ENCODE measurements at regions not wholly inside any gene's neighbourhood (a gene's known extent, or its start where the extent isn't known, plus 50 kb on each side); places are given as distances from the start of the nearest gene placed in this dataset.

GRCh38 chr17:77002103-77003045 is 134.2 kb downstream of the MGAT5B start (continued):
- peak; percentile 74 for TF ChIP-seq PRDM10 (tag by site-specific recombination; IDR thresholded peaks at IDR 0.05)
- no peak for TF ChIP-seq ZBTB20 (tag by site-specific recombination; IDR thresholded peaks at IDR 0.05)
- TF ChIP-seq ZNF561 (tag by site-specific recombination; IDR thresholded peaks at IDR 0.05; ENCODE audit: borderline replicate concordance) = no peak
- TF ChIP-seq ZNF292 (tag by site-specific recombination; IDR thresholded peaks at IDR 0.05; ENCODE audit: borderline replicate concordance, low read depth) = no peak
- no peak for TF ChIP-seq KLF16 (tag by site-specific recombination; IDR thresholded peaks at IDR 0.05)
- TF ChIP-seq ZNF623 (tag by site-specific recombination; IDR thresholded peaks at IDR 0.05) = no peak
- TF ChIP-seq ZNF629 (tag by site-specific recombination; IDR thresholded peaks at IDR 0.05) = peak; percentile 64; the same call in 1 of the 2 replicates
- peak; percentile 66; the same call in 1 of the 2 replicates for TF ChIP-seq ZBTB48 (tag by site-specific recombination; IDR thresholded peaks at IDR 0.05)
- no peak for TF ChIP-seq ZNF580 (tag by site-specific recombination; IDR thresholded peaks at IDR 0.05)
- no peak for TF ChIP-seq ZNF133 (tag by site-specific recombination; IDR thresholded peaks at IDR 0.05)
- no peak for TF ChIP-seq REPIN1 (tag by site-specific recombination; IDR thresholded peaks at IDR 0.05; ENCODE audit: low read depth)
- no peak for TF ChIP-seq ZBTB1 (tag by site-specific recombination; IDR thresholded peaks at IDR 0.05)
- peak; percentile 99 for TF ChIP-seq ZNF24 (tag by site-specific recombination; IDR thresholded peaks at IDR 0.05)
- no peak for TF ChIP-seq ZBTB17 (tag by site-specific recombination; IDR thresholded peaks at IDR 0.05)
- no peak for TF ChIP-seq ZNF354C (tag by site-specific recombination; IDR thresholded peaks at IDR 0.05; ENCODE audit: borderline replicate concordance, low read depth)
- TF ChIP-seq ZNF501 (tag by site-specific recombination; IDR thresholded peaks at IDR 0.05) = no peak
- TF ChIP-seq ZNF302 (tag by site-specific recombination; IDR thresholded peaks at IDR 0.05; ENCODE audit: low read depth) = no peak
- no peak for TF ChIP-seq ZFP37 (tag by site-specific recombination; IDR thresholded peaks at IDR 0.05)
- no peak for TF ChIP-seq ZNF394 (tag by site-specific recombination; IDR thresholded peaks at IDR 0.05; ENCODE audit: borderline replicate concordance)
- no peak for TF ChIP-seq ZNF202 (tag by site-specific recombination; IDR thresholded peaks at IDR 0.05; ENCODE audit: borderline replicate concordance)
- no peak for TF ChIP-seq TSHZ1 (tag by site-specific recombination; IDR thresholded peaks at IDR 0.05; ENCODE audit: borderline replicate concordance)
- 0 out of 2 replicates have a peak, but pooled peaks have one; percentile 27 for TF ChIP-seq ZNF366 (tag by site-specific recombination; conservative IDR thresholded peaks at IDR 0.05)
- no peak for TF ChIP-seq BCL11B (tag by site-specific recombination; IDR thresholded peaks at IDR 0.05; ENCODE audit: low read depth)
- peak; percentile 68; the same call in 1 of the 2 replicates for TF ChIP-seq ZNF660 (tag by site-specific recombination; IDR thresholded peaks at IDR 0.05)
- peak; percentile 54 for TF ChIP-seq ZEB2 (tag by site-specific recombination; IDR thresholded peaks at IDR 0.05)
- TF ChIP-seq ZNF362 (tag by site-specific recombination; IDR thresholded peaks at IDR 0.05) = no peak
- TF ChIP-seq ZNF23 (tag by site-specific recombination; IDR thresholded peaks at IDR 0.05; ENCODE audit: borderline replicate concordance) = no peak
- no peak for TF ChIP-seq SALL2 (tag by site-specific recombination; IDR thresholded peaks at IDR 0.05; ENCODE audit: borderline replicate concordance)
- no peak for TF ChIP-seq ZNF214 (tag by site-specific recombination; IDR thresholded peaks at IDR 0.05; ENCODE audit: borderline replicate concordance)
- no peak; the same call in 1 of the 2 replicates for TF ChIP-seq ZBTB8A (tag by site-specific recombination; IDR thresholded peaks at IDR 0.05)

Measured in HEK293 (cell line).